Activated CD4-positive, alpha-beta T cell treated with anti-CD3 and anti-CD28 coated beads for 36 hours (primary cell): ENCODE measurements at regions not wholly inside any gene's neighbourhood (a gene's known extent, or its start where the extent isn't known, plus 50 kb on each side); places are given as distances from the start of the nearest gene placed in this dataset.

ENCODE experiments used
- ATAC-seq: fragments of 200-7000 bp; cut with Tn5 transposase; one replicate; pipeline ENCODE4 v1.10.0; 2021; ENCODE audit warnings: mild to moderate bottlenecking, moderate library complexity
- CTCF ChIA-PET: fragments of 350-600 bp; sonication (Branson Sonifier 250); formaldehyde crosslinking; loops from one replicate; lab custom pipeline; 2021; ENCODE audit warnings: antibody characterized with exemption; lab: Charles Lee
- POLR2A ChIA-PET: fragments of 350-600 bp; sonication (Branson Sonifier 250); formaldehyde crosslinking; loops from one replicate; lab custom pipeline; 2021; ENCODE audit warnings: antibody characterized with exemption, inconsistent platforms; lab: Charles Lee
- DNase-seq: peaks from one replicate; pipeline ENCODE4 v3.0.0-alpha.2; 2020
- H3K27ac Mint-ChIP-seq: one replicate; pipeline ENCODE4 v1.8.0; 2021; ENCODE audit warnings: mixed read lengths
- H3K27me3 Mint-ChIP-seq: one replicate; pipeline ENCODE4 v1.8.0; 2021; ENCODE audit warnings: mixed read lengths
- H3K36me3 Mint-ChIP-seq: one replicate; pipeline ENCODE4 v1.8.0; 2021; ENCODE audit warnings: low read depth, mixed read lengths
- H3K4me1 Mint-ChIP-seq: one replicate; pipeline ENCODE4 v1.8.0; 2021; ENCODE audit warnings: mixed read lengths
- H3K4me3 Mint-ChIP-seq: one replicate; pipeline ENCODE4 v1.8.0; 2021; ENCODE audit warnings: mild to moderate bottlenecking, moderate library complexity, mixed read lengths
- H3K9me3 Mint-ChIP-seq: one replicate; pipeline ENCODE4 v1.8.0; 2021; ENCODE audit warnings: low read depth, mixed read lengths
- intact Hi-C, 2 experiments: fragments of 100-400 bp; cut with DNase I in 1 of 2; cut with micrococcal nuclease in 1 of 2; formaldehyde crosslinking; loops; one replicate each; pipeline versions ENCODE4 v1.14.2 to v1.15.1; 2022 to 2024; cut with DNase I, micrococcal nuclease

DNA sequence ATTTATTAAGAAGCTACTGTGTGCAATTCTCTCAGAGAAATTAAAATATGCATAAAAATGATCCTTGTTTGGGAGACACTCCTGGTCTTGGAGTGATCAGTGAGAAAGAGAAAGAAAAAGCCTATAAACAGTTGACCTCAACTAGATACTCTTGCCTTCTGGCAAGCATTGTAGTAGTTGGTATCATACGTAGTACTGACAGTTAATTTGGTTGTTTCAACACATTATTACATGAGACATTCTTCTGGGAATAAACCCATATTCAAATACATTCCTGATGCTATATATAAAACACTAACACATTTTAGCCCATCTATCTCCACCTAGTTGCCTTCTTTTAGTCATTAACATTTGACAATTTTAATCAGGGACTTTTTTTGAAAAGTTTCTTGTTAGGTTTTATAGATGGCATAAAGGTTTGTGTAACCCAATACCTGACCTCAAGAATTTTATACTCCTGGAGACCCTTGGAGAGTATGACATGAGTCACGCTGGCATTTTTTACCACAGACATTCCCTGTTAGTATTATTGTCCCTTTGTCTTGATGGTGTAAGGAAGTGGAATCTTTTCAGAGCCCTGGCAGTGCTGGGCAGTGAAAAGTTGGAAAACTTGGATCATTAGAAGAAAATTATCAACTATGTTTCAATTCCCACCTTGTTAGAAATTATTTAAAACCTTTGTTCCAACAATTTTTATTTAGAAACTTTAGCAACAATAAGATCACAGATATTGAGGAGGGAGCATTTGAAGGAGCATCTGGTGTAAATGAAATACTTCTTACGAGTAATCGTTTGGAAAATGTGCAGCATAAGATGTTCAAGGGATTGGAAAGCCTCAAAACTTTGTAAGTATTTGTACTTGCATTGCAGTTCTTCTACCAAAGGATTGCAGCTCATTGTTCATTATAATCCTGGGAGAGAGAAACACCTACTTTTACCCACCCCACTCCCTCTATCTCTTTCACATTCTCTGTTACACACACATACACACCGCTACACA is 167.1 kb upstream of the PACRGL start:
- Mint-ChIP-seq H3K36me3 (no peaks in the 10 kb centered on the region), H3K4me1 (no peaks in the 10 kb centered on the region), H3K27me3 (no peaks in the 10 kb centered on the region), H3K27ac (no peak overlapping the region), H3K4me3 (no peak overlapping the region), H3K9me3 (no peaks in the 10 kb centered on the region)
- intact Hi-C loops, result no loop called here
- ATAC-seq (no peak), DNase-seq (no peak)
- ChIA-PET CTCF (interaction anchor here (0.6 kb wide), 1 partner anchor 8 kb away, joined by 3 read pairs; no protein-coding TSS in a partner anchor), POLR2A (no interaction called here)

DNA sequence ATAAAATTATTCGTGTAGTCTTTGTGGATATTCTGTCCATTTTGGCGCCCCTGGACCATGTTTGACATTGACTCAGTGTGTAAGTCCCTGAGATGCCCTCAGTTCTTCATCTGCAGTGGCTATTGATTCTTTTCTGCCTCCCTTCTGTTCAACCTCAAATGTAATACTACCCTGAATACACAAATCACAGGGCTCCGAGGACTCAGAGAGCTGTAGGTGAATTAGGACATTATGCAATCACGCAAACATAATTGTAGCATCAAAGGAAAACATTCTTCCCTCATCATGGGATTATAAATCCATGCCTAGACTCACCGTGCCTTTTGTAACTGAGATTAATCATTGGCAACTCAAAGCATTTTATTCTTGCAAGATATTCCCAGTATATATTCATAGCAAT is 161.4 kb upstream of the PACRGL start:
- H3K27me3 Mint-ChIP-seq, result no peaks in the 10 kb centered on the region
- no peaks in the 10 kb centered on the region for H3K36me3 Mint-ChIP-seq
- DNase-seq, result no peak
- H3K4me1 Mint-ChIP-seq, result no peaks in the 10 kb centered on the region
- intact Hi-C loops, result no loop called here
- H3K27ac Mint-ChIP-seq, result no peak overlapping the region
- no peaks in the 10 kb centered on the region for H3K9me3 Mint-ChIP-seq
- POLR2A ChIA-PET, result no interaction called here
- CTCF ChIA-PET, result no interaction called here
- H3K4me3 Mint-ChIP-seq, result no peak overlapping the region
- ATAC-seq, result no peak

DNA sequence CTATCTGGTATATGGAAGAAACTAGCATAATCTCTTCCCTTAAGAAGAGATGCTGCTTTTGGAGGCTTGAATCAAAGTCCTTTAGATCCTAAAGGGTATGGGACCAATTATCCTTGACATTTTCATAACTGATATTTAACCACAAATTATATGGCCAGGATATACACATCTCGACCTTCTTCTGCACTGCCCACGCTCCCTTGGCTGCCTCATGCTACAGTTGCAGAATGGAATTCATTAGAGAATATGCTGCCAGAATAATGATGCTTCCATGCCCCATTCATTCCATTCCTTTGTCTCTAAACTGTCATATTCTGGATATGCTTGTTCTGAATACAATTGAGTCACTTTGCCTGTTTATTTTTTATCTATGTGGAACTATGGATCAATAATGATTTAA is 157.1 kb upstream of the PACRGL start:
- Mint-ChIP-seq H3K4me1 (no peaks in the 10 kb centered on the region), H3K27ac (no peak overlapping the region), H3K4me3 (no peak overlapping the region), H3K36me3 (no peaks in the 10 kb centered on the region), H3K27me3 (no peaks in the 10 kb centered on the region), H3K9me3 (no peaks in the 10 kb centered on the region)
- ChIA-PET POLR2A (no interaction called here), CTCF (no interaction called here)
- intact Hi-C loops, result loop anchor here (10.0 kb wide), 2 partner anchors 118 to 142 kb away; no protein-coding TSS in a partner anchor
- DNase-seq (no peak), ATAC-seq (no peak)

DNA sequence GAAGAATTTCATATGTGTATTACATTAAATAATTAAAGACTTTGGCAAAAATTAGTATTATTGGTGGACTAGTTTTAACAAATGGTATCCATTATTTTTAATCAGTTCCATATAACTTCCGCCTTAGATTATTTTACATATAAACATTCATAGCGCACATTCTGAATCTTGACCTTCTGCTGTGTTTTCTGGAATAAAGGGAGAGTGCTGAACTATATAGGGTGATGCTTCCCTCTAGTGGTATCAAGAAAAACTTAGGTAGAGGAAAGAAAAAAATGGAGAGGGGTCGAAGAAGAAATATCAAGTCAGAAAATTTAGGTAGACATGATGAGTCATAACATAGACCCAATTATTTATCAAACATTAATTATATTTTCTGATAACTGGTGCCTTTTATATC is 155.6 kb upstream of the PACRGL start:
- Mint-ChIP-seq H3K27ac (no peak overlapping the region), H3K36me3 (no peaks in the 10 kb centered on the region), H3K9me3 (no peaks in the 10 kb centered on the region), H3K27me3 (no peaks in the 10 kb centered on the region), H3K4me3 (no peak overlapping the region), H3K4me1 (no peaks in the 10 kb centered on the region)
- CTCF ChIA-PET, result no interaction called here
- intact Hi-C loops, result loop anchor here (1.0 to 10.0 kb wide), 4 partner anchors 120 to 149 kb away; no protein-coding TSS in a partner anchor
- ATAC-seq (no peak), DNase-seq (no peak)
- POLR2A ChIA-PET, result no interaction called here

DNA sequence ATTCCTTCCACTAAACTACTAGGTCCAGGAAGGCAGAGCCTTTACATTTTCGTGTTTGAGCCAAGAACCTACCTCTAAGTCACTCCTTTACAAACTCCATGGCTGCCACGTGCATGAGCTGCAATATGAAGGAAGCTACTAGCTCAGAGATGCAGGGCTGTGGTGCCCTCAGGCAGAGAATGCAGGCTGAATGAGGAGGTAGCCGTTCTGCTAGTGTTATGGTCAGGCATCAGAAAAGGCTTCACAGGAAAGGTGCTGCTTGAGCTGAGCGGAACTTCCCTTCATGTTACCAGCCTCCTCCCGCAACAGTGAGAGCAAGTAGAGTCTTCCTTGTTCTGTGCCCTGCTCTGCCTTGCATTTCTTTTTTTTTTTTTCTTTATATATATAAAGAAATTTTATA is 148.3 kb upstream of the PACRGL start:
- no peaks in the 10 kb centered on the region for H3K4me1 Mint-ChIP-seq
- intact Hi-C loops, result no loop called here
- H3K27ac Mint-ChIP-seq, result no peak overlapping the region
- no peaks in the 10 kb centered on the region for H3K9me3 Mint-ChIP-seq
- no peak for ATAC-seq
- DNase-seq, result no peak
- ChIA-PET CTCF (no interaction called here), POLR2A (no interaction called here)
- H3K27me3 Mint-ChIP-seq, result peaks cover 2% of the 10 kb centered on the region
- no peaks in the 10 kb centered on the region for H3K36me3 Mint-ChIP-seq
- no peak overlapping the region for H3K4me3 Mint-ChIP-seq

DNA sequence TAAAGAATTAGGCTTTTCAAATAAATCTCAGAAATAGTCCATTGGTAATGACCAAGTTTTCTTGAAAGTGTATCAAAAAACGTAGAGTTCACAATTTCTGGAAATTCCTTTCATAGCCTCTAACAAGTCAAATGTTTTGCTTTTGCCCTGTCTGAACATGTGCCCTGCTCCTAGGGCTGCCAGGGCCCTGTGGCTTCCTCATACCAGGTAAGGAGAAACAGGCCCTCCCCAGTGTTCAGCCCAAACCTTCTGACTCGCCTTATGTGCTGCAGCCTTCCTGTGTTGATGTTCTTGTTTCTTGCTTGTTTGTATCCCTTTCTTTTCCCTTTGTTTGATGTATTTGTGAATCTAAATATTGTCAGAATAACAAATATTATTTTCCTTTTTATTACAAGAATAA is 146.1 kb upstream of the PACRGL start:
- ATAC-seq (no peak), DNase-seq (no peak)
- intact Hi-C loops, result no loop called here
- Mint-ChIP-seq H3K27ac (no peak overlapping the region), H3K4me1 (no peaks in the 10 kb centered on the region), H3K9me3 (no peaks in the 10 kb centered on the region), H3K27me3 (peaks cover 2% of the 10 kb centered on the region), H3K36me3 (no peaks in the 10 kb centered on the region), H3K4me3 (no peak overlapping the region)
- CTCF ChIA-PET, result no interaction called here
- POLR2A ChIA-PET, result no interaction called here

DNA sequence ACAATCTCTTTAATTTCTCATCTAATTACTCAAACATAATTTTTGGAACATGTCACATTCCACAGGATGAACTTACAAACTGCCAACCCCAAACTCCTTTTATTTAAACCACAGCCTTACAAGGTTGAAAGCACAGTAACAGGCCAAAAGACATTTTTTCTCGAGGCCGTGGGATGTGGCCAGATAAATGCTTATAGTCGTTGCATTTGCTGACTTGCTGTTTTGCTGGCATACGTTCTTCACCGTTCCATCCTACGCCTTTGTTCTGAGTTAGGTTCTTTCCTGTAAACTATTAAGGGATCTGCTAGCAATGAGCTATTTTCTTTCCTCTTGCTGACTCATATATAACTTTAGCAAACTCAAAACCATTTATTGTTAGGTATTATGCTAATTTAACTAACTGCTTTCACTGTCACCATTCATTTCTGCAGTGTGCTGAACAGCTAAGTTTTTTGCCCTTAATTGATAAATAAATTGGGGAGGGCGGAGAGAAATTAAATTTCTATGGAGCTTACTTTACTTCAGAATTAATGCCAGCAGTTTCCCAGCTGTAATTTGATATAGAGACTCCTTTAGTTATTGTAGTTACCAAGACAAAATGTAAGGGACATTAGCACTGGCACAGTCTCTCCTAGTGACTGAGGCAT is 135.1 kb upstream of the PACRGL start:
- CTCF ChIA-PET, result no interaction called here
- POLR2A ChIA-PET, result no interaction called here
- Mint-ChIP-seq H3K4me3 (no peak overlapping the region), H3K9me3 (no peaks in the 10 kb centered on the region), H3K27me3 (peaks cover 2% of the 10 kb centered on the region), H3K4me1 (no peaks in the 10 kb centered on the region), H3K36me3 (no peaks in the 10 kb centered on the region), H3K27ac (no peak overlapping the region)
- intact Hi-C loops, result no loop called here
- DNase-seq, result no peak
- ATAC-seq, result no peak

DNA sequence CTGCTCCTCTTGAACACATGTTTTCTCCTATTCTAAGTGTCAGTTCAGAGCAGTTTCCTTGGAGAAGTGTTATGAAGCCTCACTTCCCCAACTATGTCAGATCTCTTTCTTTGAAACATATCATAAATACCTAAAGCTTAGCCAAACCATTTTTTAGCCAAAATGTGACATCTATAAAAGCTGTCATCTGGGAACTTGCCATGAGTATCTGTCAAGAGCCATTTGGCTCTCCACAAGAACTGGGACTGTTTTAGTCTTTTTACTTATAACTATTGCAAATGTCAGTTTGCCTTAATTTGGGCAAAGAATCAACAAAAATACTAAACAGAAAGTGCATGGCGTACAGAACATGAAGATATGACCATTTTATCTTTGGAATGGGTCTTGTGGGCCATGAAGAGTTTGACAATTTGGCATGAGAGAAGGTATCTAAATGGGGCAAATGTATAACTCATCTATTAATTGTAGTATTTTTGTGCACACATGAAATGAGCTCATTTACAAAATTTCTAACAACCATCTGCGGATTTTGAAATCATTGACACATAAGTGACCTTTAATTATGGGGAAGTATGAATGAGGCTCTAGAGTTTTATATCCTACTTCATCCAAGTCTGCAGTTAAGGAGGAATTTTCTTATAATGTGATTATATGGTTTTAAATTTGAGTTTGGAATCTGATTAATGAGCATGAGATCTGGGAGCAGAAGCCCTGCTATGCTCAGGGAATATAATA is 129.1 kb upstream of the PACRGL start:
- CTCF ChIA-PET, result no interaction called here
- intact Hi-C loops, result no loop called here
- Mint-ChIP-seq H3K4me1 (no peaks in the 10 kb centered on the region), H3K27ac (no peak overlapping the region), H3K27me3 (peaks cover 6% of the 10 kb centered on the region), H3K4me3 (no peak overlapping the region), H3K36me3 (no peaks in the 10 kb centered on the region), H3K9me3 (no peaks in the 10 kb centered on the region)
- ATAC-seq (no peak), DNase-seq (no peak)
- POLR2A ChIA-PET, result no interaction called here

DNA sequence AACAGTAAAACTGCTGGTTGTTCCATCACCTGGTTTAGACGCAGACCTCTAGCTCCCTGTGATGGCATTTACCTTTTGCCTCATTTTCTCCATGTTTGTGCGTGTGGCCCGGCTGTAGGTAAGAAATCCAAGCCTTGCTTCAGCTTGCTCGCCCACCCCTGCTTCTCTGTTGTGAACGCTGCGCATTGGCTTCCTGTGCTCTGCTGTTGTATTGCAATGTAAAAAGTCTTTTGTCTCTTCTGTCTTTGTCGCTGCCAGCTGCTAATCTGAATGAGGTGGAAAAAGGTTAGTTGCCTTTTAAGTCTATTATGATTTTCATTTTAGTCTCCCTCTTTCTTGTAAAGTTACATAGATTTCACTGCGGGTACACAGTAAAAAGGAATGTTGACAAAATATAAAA is 127.3 kb upstream of the PACRGL start:
- H3K27me3 Mint-ChIP-seq, result peaks cover 6% of the 10 kb centered on the region
- ATAC-seq (no peak), DNase-seq (no peak)
- H3K36me3 Mint-ChIP-seq, result no peaks in the 10 kb centered on the region
- no peak overlapping the region for H3K27ac Mint-ChIP-seq
- POLR2A ChIA-PET, result no interaction called here
- no peaks in the 10 kb centered on the region for H3K4me1 Mint-ChIP-seq
- intact Hi-C loops, result no loop called here
- CTCF ChIA-PET, result no interaction called here
- no peak overlapping the region for H3K4me3 Mint-ChIP-seq
- H3K9me3 Mint-ChIP-seq, result no peaks in the 10 kb centered on the region

DNA sequence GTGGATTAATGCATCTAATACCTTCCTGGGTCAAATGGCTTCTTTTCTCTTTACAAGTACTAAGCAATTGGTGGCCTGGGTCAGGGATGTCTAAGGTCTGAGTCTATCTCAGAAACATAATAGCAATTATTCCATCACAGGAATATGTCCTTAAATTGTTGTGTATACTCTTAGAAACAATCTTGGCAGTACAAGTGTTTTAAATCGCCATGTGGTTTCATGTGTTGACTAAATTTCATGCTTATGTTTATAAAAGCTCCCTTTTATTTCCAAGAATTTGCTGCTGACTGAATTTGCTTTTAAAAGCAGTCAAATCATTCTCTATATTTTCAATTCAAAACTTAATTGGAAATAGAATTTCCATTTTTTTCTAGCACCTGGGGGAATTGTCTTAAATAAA is 125.3 kb upstream of the PACRGL start:
- CTCF ChIA-PET, result no interaction called here
- no peaks in the 10 kb centered on the region for H3K36me3 Mint-ChIP-seq
- intact Hi-C loops, result no loop called here
- no peaks in the 10 kb centered on the region for H3K9me3 Mint-ChIP-seq
- peaks cover 6% of the 10 kb centered on the region for H3K27me3 Mint-ChIP-seq
- no peak overlapping the region for H3K27ac Mint-ChIP-seq
- POLR2A ChIA-PET, result no interaction called here
- H3K4me3 Mint-ChIP-seq, result no peak overlapping the region
- ATAC-seq (no peak), DNase-seq (no peak)
- H3K4me1 Mint-ChIP-seq, result no peaks in the 10 kb centered on the region

DNA sequence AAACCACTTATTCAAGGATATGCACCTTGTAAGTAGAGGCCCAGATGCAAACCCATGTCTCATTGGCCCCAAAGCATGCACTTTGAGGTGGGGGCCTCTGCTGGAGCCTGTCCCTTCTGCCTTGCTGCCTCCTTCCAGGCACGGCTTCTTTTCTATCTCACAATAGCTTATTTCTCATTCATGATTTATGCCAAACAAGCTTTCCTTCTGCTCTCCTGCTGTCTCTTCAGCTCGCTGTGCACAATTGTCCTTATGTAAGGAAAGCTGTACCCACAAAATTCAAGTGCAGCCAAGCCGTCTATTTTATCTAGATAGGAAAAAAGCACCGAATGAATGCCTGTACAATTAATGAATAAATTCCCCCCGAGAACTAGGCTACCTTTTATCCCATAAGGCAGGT is 124.8 kb upstream of the PACRGL start:
- Mint-ChIP-seq H3K9me3 (no peaks in the 10 kb centered on the region), H3K27ac (no peak overlapping the region), H3K27me3 (peaks cover 6% of the 10 kb centered on the region), H3K36me3 (no peaks in the 10 kb centered on the region), H3K4me3 (no peak overlapping the region), H3K4me1 (no peaks in the 10 kb centered on the region)
- no peak for ATAC-seq
- no peak for DNase-seq
- CTCF ChIA-PET, result no interaction called here
- POLR2A ChIA-PET, result no interaction called here
- intact Hi-C loops, result no loop called here
